Renal cortex interstitium (tissue), 11 donors: ENCODE measurements at regions not wholly inside any gene's neighbourhood (a gene's known extent, or its start where the extent isn't known, plus 50 kb on each side); places are given as distances from the start of the nearest gene placed in this dataset.

Source experiments
- DNase-seq, 11 donors: peaks; one replicate each; pipeline ENCODE4 v3.0.0-alpha.2; 2013; ENCODE audit warnings: low read depth in 9 of 11, low spot score in 4 of 11; ENCODE audit errors: extremely low read depth in 1 of 11

- no peak for DNase-seq
These were observed 102.0 kb downstream of the HTR5A start for GRCh38 chr7:155172141-155172540.

- DNase-seq: no peak
These were observed 103.8 kb downstream of the HTR5A start for GRCh38 chr7:155173905-155174304.

GRCh38 chr7:155178096-155178495 is 108.0 kb downstream of the HTR5A start:
- no peak for DNase-seq

- no peak for DNase-seq
These were observed 111.6 kb downstream of the HTR5A start for GRCh38 chr7:155181768-155182167.

- no peak for DNase-seq
These were observed 112.4 kb downstream of the HTR5A start for GRCh38 chr7:155182406-155182970.

GRCh38 chr7:155183655-155184054 is 113.5 kb downstream of the HTR5A start:
- DNase-seq: no peak

GRCh38 chr7:155184923-155185322 is 112.8 kb upstream of the INSIG1 start:
- DNase-seq: no peak

GRCh38 chr7:155187061-155187785 is 110.5 kb upstream of the INSIG1 start:
- DNase-seq: no peak

- no peak for DNase-seq
These were observed 109.3 kb upstream of the INSIG1 start for GRCh38 chr7:155188357-155188756.

- no peak for DNase-seq
These were observed 108.7 kb upstream of the INSIG1 start for GRCh38 chr7:155188821-155189581.

GRCh38 chr7:155189590-155189989 is 108.1 kb upstream of the INSIG1 start:
- DNase-seq: no peak

- DNase-seq: no peak
These were observed 107.0 kb upstream of the INSIG1 start for GRCh38 chr7:155190688-155191087.

GRCh38 chr7:155191137-155191536 is 106.5 kb upstream of the INSIG1 start:
- no peak for DNase-seq

- DNase-seq: no peak
These were observed 105.7 kb upstream of the INSIG1 start for GRCh38 chr7:155191901-155192478.

GRCh38 chr7:155192961-155193640 is 104.6 kb upstream of the INSIG1 start:
- DNase-seq: no peak

- DNase-seq: no peak
These were observed 104.0 kb upstream of the INSIG1 start for GRCh38 chr7:155193716-155194115.

GRCh38 chr7:155194382-155195140 is 103.1 kb upstream of the INSIG1 start:
- no peak for DNase-seq

GRCh38 chr7:155195939-155196523 is 101.6 kb upstream of the INSIG1 start:
- no peak for DNase-seq
